ENCODE measurements at regions not wholly inside any gene's neighbourhood (a gene's known extent, or its start where the extent isn't known, plus 50 kb on each side); places are given as distances from the start of the nearest gene placed in this dataset.

- TF ChIP-seq CEBPB (IDR thresholded peaks at IDR 0.05), result no peak
- no peak for TF ChIP-seq CREB1 (IDR thresholded peaks at IDR 0.05; ENCODE audit: low read depth)
- no peak for TF ChIP-seq FOXM1 (IDR thresholded peaks at IDR 0.05; ENCODE audit: borderline replicate concordance, low read depth)
- TF ChIP-seq YY1 (IDR thresholded peaks at IDR 0.05; ENCODE audit: low read depth), result no peak
- TF ChIP-seq MAX (IDR thresholded peaks at IDR 0.05), result no peak
Measured at GRCh38 chr10:4130685-4131084, 345.7 kb upstream of the KLF6 start.

Data from Ishikawa (cell line).